ENCODE measurements at regions not wholly inside any gene's neighbourhood (a gene's known extent, or its start where the extent isn't known, plus 50 kb on each side); places are given as distances from the start of the nearest gene placed in this dataset.

- no peak for DNase-seq (ENCODE audit: low read depth)
- no peak for TF ChIP-seq CTCF (IDR thresholded peaks at IDR 0.05; ENCODE audit: low read depth, low read length, missing control alignments)
- in situ Hi-C loops (cut with HindIII; ENCODE audit: low sequenced_read_pairs), result no loop called here
- H3K4me3 ChIP-seq (ENCODE audit: low read depth, low read length), result no peak overlapping the region
Measured at GRCh38 chr1:60589046-60589748, 493.2 kb upstream of the NFIA start.

DNA sequence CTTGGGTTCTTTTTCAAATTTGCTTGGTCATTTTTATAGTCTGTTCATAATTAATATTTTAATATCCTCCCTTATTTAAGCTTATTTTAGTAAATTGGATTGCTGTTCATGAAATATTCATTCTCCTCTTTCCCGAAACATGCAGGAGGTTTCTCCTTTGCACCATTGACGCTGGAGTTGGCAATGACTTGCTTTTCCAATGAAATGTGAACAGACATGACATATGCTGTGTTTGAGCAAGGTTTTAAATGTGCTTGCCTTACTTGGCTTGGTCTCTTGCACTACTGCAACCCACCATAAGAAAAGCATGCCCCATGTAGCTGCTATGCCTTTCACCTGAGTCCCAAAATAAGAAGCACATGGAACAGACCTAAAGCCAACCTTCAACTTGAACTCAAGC is 498.0 kb upstream of the NFIA start:
- in situ Hi-C loops (cut with HindIII; ENCODE audit: low sequenced_read_pairs), result no loop called here

DNA sequence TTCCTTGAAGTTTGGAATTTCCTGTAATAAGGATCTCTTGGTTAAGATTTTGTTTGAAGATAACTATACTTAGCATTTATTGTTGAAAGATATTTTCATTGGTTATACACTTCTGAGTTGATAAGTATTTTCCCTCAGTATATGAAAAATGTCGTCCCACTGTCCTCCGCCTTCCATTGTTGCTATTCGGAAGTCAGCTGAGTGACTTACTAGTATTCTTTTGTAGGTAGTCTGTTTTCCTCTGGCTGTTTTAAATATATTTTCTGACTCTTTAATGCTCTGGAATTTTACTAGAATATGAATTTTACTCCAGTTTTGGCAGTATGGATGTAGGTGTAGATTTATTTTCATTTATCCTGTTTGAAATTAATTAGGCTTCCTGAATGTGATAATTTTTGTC is 498.7 kb upstream of the NFIA start:
- DNase-seq (ENCODE audit: low read depth), result no peak
- no peak for TF ChIP-seq CTCF (IDR thresholded peaks at IDR 0.05; ENCODE audit: low read depth, low read length, missing control alignments)
- in situ Hi-C loops (cut with HindIII; ENCODE audit: low sequenced_read_pairs), result no loop called here
- H3K4me3 ChIP-seq (ENCODE audit: low read depth, low read length), result no peak overlapping the region

More for the DNA sequence above, 498.0 kb upstream of the NFIA start:
- DNase-seq (ENCODE audit: low read depth), result no peak
- no peak overlapping the region for H3K4me3 ChIP-seq (ENCODE audit: low read depth, low read length)
- no peak for TF ChIP-seq CTCF (IDR thresholded peaks at IDR 0.05; ENCODE audit: low read depth, low read length, missing control alignments)

DNA sequence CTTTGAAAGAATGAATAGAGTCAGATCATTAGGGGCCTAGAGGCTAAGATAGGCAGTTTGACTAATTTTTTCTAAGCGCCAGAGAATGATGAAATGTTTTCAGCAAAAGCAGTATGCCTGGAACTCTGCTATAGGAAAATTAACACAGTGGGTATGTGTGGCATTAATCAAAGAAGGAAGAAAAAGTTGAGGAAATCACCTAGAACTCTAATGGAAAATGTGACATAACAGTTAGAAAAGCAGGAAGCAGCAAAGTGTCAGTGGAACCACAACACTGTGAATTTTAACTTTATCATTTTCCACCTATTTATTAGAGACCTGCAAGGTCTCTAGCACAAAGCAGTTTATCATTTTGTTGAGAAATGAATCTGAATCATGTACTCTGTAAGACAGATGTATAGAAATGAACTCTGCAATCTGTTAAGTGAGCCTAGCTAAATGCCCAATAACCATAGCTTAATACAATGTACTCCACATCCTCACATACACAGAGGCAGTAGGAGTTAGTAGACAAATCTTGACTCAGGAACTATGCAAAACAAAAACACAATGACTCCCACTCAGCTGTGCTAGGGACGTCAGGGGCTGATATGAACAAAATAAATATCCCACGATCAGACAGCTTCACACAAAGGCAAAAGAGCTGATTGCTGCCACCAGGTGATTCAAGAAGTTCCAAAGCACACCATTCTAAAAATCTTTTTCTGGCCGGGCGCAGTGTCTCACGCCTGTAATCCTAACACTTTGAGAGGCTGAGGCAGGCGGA is 500.7 kb upstream of the NFIA start:
- no peak overlapping the region for H3K4me3 ChIP-seq (ENCODE audit: low read depth, low read length)
- no peak for DNase-seq (ENCODE audit: low read depth)
- in situ Hi-C loops (cut with HindIII; ENCODE audit: low sequenced_read_pairs), result no loop called here
- TF ChIP-seq CTCF (IDR thresholded peaks at IDR 0.05; ENCODE audit: low read depth, low read length, missing control alignments), result no peak

DNA sequence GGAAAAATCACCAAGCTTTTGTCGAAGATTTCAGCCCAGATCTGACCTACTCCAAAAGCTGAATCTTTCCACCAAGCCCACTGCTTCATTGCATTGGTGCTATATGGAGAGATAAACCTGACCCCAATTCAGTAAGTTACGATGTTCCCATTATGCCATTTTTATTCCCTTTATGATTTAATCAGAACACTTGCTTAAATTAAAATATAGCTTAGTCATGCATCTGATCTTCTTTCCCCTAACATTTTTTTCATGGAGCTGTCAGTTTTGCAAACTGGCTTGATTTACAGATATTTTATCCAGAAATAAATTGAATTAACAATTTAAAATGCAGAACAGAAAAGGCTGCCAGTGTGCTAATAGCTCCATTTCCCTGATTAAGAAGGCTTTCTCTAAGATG is 503.5 kb upstream of the C1orf87 start:
- DNase-seq (ENCODE audit: low read depth), result no peak
- in situ Hi-C loops (cut with HindIII; ENCODE audit: low sequenced_read_pairs), result no loop called here
- no peak for TF ChIP-seq CTCF (IDR thresholded peaks at IDR 0.05; ENCODE audit: low read depth, low read length, missing control alignments)
- H3K4me3 ChIP-seq (ENCODE audit: low read depth, low read length), result no peak overlapping the region

DNA sequence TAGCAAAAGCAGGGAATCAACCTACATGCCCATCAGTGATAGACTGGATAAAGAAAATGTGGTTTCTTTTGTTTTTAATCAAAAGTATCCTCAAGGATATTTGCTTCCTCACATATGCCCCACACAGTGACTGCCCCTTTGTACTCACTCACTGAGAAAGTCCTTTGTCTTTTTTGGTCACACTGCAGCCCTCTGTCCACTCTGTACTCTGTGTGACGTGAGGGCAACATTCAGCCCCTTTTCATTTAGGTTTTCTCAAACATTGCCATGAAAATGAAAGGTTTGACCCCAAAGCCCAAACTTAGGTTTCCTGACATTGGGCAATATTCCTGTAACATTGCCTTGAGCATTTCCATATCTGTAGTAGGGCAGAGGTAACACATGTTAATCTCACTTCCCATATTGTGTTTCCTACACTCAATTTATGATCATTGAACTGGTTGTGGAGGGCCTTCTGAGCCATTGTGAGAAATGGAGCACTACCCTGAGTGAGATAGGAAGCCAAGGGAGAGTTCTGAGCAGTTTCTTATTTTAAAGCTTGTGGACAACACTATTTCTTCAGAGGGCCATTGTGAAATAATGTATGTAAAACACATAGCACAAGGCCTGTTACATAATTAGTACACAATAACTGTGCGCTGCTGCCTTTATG is 501.9 kb upstream of the C1orf87 start:
- TF ChIP-seq CTCF (IDR thresholded peaks at IDR 0.05; ENCODE audit: low read depth, low read length, missing control alignments), result no peak
- in situ Hi-C loops (cut with HindIII; ENCODE audit: low sequenced_read_pairs), result no loop called here
- no peak for DNase-seq (ENCODE audit: low read depth)
- H3K4me3 ChIP-seq (ENCODE audit: low read depth, low read length), result no peak overlapping the region
